Skeletal muscle tissue (tissue), 3 donors: ENCODE measurements at regions not wholly inside any gene's neighbourhood (a gene's known extent, or its start where the extent isn't known, plus 50 kb on each side); places are given as distances from the start of the nearest gene placed in this dataset.

ENCODE experiments used
- H3K27ac ChIP-seq: one replicate; pipeline ENCODE4 v1.7.0; 2013; ENCODE audit warnings: mild to moderate bottlenecking, low read depth, low read length, inconsistent platforms
- H3K27me3 ChIP-seq, 3 donors: one replicate each; pipeline ENCODE4 v1.7.0; 2013; ENCODE audit warnings: low read length in 3 of 3; ENCODE audit not compliant: control insufficient read depth in 3 of 3, insufficient read depth in 3 of 3
- H3K36me3 ChIP-seq, 3 donors: one replicate each; pipeline ENCODE4 v1.7.0; 2013; ENCODE audit warnings: low read length in 3 of 3; ENCODE audit not compliant: control insufficient read depth in 3 of 3, insufficient read depth in 3 of 3
- H3K4me1 ChIP-seq, 3 donors: one replicate each; pipeline ENCODE4 v1.7.0; 2013; ENCODE audit warnings: low read length in 3 of 3, mild to moderate bottlenecking in 3 of 3; ENCODE audit not compliant: control insufficient read depth in 3 of 3, insufficient read depth in 3 of 3
- H3K4me3 ChIP-seq, 3 donors: one replicate each; pipeline ENCODE4 v1.7.0; 2013; ENCODE audit warnings: low read length in 3 of 3
- H3K9ac ChIP-seq, 3 donors: one replicate each; pipeline ENCODE4 v1.7.0; 2013; ENCODE audit warnings: low read length in 3 of 3, mild to moderate bottlenecking in 3 of 3, moderate library complexity in 2 of 3, low read depth in 1 of 3
- H3K9me3 ChIP-seq, 3 donors: one replicate each; pipeline ENCODE4 v1.7.0; 2013; ENCODE audit warnings: low read length in 3 of 3; ENCODE audit not compliant: control insufficient read depth in 3 of 3
- donor health status: Osteomylitis.

DNA sequence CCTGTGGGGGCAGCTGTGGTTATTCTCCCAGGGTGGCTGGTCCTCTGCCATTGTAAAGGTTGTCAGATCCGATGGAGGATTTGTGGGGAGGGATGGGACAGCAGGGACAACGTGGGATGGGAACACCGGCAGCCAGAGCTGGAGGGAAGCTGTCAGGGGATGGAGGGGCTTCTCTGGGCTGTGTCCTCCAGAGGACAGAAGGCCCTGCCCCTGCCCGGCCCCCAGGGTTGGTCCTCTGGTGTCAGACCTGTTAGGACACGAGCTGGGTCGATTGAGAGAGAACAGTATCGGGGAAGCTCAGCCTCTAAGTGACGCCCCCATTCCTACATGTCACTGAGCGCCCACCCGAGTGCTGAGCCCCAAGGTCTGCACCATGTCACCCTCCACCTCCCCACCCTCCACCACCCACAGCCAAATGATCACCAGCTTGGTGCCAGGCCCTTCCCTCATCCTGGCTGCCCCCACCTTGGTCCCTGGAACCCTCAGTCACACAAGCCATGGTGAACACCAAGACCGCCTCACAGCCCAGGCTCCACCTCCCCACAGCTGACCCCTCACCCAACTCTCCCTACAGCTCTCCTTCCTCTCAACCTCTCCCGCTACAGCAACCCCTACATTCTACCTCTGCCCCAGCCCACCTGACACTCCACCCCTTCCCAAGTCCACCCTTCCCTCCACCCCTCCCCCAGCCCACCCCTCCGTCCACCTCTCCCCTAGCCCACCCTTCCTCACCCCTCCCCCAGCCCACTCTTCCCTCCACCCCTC is 244.4 kb downstream of the MATN1 start:
- Histone ChIP-seq H3K9ac (no peak overlapping the region), H3K36me3 (no peaks in the 10 kb centered on the region), H3K4me3 (no peak overlapping the region), H3K27me3 (peaks cover 0 to 3% (median 0%) of the 10 kb centered on the region in 3 donors), H3K9me3 (peaks cover 12 to 13% (median 12%) of the 10 kb centered on the region in 3 donors), H3K27ac (no peak overlapping the region), H3K4me1 (no peaks in the 10 kb centered on the region)

DNA sequence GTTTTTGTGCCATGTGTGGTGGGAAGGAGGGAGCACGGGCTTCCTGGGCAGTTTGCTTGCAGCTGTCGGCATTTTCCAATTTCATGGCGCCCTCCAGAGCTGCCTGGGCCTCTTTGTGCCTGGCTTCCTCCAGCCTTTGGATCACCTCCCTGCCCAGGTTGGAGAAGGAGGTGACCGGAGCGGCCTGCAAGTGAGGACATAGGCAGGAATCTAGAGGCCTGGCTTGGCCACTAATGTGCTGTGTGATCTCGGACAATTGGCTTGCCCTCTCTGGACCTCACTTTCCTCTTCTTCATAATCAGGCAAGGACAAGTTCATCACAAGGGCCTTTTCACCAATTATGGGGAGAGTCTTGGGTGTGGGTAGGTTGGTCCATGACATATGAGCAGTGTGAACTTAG is 245.1 kb downstream of the MATN1 start:
- Histone ChIP-seq H3K27ac (no peak overlapping the region), H3K9ac (no peak overlapping the region), H3K36me3 (no peaks in the 10 kb centered on the region), H3K4me1 (no peaks in the 10 kb centered on the region), H3K4me3 (no peak overlapping the region), H3K9me3 (peaks cover 12 to 13% (median 12%) of the 10 kb centered on the region in 3 donors), H3K27me3 (peaks cover 0 to 3% (median 0%) of the 10 kb centered on the region in 3 donors)

DNA sequence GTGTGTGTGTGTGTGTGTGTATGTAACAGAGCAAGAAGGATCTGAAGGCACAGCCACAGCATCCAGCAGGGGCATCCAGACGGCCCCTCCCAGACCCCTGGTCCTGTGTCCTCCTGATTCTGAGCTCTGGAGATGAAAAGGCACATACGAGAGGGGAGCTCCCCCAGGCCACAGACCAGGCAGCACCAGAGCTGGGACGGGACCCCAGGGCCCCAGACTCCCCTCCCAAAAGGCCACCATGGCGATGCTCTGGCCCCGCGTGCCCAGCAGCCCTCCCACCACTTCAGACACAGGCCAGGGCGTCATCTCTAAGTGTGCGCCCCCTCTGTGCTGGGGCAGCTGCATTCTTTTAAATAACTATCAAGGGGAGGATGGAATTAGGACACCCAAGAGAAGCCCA is 245.8 kb downstream of the MATN1 start:
- no peaks in the 10 kb centered on the region for H3K36me3 ChIP-seq
- H3K9ac ChIP-seq: no peak overlapping the region
- peaks cover 0 to 3% (median 1%) of the 10 kb centered on the region in 3 donors for H3K27me3 ChIP-seq
- peaks cover 8 to 12% (median 9%) of the 10 kb centered on the region in 3 donors for H3K9me3 ChIP-seq
- peaks cover 0 to 4% (median 3%) of the 10 kb centered on the region in 3 donors for H3K4me1 ChIP-seq
- no peak overlapping the region for H3K27ac ChIP-seq
- no peak overlapping the region for H3K4me3 ChIP-seq

DNA sequence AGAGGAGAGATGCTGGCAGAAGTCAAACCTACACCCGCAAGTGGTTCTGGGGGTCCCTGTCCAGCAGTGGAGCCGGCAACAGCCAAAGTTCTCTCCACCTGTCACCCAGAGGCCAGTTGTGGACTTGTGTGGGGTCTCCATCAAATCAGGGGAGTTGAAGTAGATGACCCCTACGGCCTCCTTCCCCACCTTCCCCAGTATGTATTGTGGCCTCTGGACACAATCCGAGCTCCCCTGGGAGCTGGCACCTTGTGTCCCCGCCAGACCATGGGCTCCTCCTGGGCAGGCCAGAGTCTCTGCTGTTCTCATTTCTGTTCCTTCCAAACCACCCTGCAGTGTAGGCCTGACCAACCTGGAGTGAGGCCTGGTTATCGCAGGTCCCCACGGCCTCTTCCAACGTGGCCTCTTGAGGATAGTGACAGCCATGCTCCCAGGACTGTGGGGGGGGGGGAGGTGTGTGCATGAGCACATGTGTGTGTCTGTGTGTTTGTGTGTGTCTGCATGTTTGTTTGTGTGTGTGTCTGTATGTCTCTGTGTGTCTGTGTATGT is 246.4 kb downstream of the MATN1 start:
- H3K4me3 ChIP-seq: no peak overlapping the region
- H3K4me1 ChIP-seq: peaks cover 0 to 5% (median 4%) of the 10 kb centered on the region in 3 donors
- peaks cover 0 to 3% (median 2%) of the 10 kb centered on the region in 3 donors for H3K27me3 ChIP-seq
- no peak overlapping the region for H3K27ac ChIP-seq
- H3K9me3 ChIP-seq: peaks cover 4 to 9% (median 7%) of the 10 kb centered on the region in 3 donors
- no peak overlapping the region for H3K9ac ChIP-seq
- H3K36me3 ChIP-seq: no peaks in the 10 kb centered on the region

DNA sequence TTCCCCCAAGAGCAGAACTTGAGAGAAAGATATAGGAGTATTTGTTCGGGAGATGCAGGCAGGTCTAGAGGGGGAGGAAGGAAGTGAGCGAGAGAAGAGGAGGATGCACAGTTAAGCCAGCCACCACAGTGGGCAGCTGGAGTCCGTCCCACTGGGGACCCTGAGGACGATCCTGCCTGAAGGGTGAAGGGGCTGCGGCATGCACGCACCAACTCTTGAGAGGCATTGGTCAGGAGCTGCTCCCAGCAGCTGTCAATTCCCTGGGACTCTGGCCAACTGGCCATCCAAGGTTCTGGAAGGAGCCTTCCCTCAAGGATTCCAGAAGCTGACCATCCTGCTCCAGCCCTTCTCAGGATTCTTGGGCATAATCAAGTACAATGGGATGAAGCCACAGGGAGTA is 246.9 kb downstream of the MATN1 start:
- H3K9me3 ChIP-seq: peaks cover 2 to 4% (median 4%) of the 10 kb centered on the region in 3 donors
- H3K4me3 ChIP-seq: no peak overlapping the region

DNA sequence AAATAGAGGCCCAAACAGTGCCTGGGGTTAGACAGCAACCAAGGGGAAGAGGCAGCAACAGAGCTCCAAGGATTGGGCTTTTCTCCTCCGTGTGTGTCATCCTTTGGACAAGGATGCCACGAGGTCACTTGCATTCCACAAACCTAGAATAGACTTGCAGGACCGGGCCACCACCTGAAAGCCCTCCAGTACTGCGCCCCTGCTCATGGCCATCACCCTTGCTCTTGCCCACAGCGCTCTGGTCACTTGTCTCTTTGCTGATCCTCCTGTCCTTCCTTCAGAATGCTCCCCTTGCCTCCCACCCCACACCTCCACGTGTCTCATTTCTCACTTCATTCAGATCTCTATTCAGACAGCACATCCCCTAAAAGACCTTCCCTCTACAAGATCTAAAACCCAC is 247.4 kb downstream of the MATN1 start:
- H3K27me3 ChIP-seq: peaks cover 0 to 3% (median 2%) of the 10 kb centered on the region in 3 donors
- peaks cover 0 to 1% (median under 1%) of the 10 kb centered on the region in 3 donors for H3K9me3 ChIP-seq
- H3K36me3 ChIP-seq: no peaks in the 10 kb centered on the region
- no peak overlapping the region for H3K9ac ChIP-seq
- H3K27ac ChIP-seq: no peak overlapping the region
- H3K4me1 ChIP-seq: peaks cover 0 to 5% (median 4%) of the 10 kb centered on the region in 3 donors
- H3K4me3 ChIP-seq: no peak overlapping the region

More for the DNA sequence above, 246.9 kb downstream of the MATN1 start:
- Histone ChIP-seq H3K9ac (no peak overlapping the region), H3K27me3 (peaks cover 0 to 3% (median 2%) of the 10 kb centered on the region in 3 donors), H3K4me1 (peaks cover 0 to 5% (median 4%) of the 10 kb centered on the region in 3 donors), H3K36me3 (no peaks in the 10 kb centered on the region), H3K27ac (no peak overlapping the region)

DNA sequence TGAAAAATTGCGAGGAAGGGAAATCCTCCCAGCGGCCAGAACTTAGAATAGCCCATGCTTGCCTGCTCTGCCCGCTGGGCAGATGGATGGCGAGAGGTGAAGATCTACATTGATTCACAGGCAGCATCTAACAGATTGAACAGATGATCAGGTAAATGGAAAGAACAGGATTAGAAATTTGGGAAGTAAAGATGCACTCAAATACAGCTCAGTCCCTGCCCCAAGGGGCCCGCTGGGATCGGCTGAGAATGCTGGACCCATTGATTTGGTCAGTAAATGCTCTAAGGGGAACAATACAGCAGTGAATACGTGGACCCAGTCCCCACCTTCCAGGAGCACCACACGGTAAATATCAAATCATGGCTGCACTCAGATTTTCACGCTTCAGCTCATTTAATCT is 248.2 kb downstream of the MATN1 start:
- Histone ChIP-seq H3K9me3 (no peaks in the 10 kb centered on the region), H3K36me3 (no peaks in the 10 kb centered on the region), H3K27ac (no peak overlapping the region), H3K4me3 (no peak overlapping the region), H3K4me1 (peaks cover 0 to 5% (median 4%) of the 10 kb centered on the region in 3 donors), H3K27me3 (peaks cover 0 to 3% (median 2%) of the 10 kb centered on the region in 3 donors), H3K9ac (no peak overlapping the region)

DNA sequence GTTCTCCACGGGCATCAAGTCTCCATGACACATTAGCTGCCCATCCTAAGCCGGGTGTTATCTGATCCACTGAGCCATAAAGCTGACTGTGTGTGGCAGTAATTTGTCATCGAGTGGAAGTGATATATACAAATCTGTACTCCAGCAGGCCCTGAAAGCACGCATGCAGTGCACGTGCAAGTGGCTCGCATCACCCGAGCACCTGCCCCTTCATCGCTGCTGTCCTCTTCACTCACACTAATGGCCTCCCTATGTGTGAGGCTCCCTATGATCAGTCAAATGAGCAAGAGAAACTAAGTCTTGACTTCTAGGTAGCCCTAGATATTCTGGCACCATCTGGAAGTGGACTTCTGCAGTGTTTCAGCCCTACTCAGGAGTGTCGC is 248.6 kb downstream of the MATN1 start:
- Histone ChIP-seq H3K9ac (no peak overlapping the region), H3K4me3 (no peak overlapping the region)

DNA sequence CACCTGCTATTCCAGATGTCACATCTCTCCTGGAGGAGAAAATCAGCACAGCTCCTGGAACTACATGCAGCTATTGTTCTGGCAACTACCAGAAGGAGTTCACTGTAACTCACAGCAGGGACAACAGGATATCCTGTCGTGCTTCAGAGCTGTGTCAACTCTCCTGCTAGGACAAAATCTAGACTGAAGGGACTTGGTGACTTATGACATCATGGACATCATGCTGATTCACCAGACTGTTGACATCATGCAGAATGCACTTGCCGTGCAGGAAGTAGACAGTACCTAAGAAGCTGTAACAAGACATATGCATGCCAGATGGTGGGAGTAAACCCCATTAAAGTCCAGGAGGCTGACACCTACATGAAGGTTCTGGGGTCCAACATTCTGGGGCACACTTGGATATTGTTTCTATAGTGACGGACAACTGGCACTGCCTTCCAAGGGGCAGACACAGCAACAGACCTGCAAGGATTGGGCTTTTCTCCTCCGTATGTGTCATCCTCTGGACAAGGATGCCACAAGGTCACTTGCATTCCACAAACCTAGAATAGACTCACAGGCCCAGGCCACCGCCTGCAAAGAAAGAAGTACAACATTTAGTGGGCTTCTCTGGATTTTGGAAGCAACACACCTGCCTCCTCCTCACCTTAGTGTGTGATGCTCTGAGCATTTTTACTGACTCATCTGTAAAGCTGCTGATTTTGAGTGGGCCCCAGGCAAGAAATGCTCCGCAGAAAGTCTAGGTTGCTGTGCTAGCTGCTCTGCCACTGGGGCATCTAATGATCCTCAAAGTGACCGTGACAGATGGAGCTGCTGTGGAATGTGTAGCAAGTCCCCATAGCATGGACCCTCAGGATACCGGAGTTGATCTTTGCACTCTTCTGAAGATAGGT is 249.2 kb downstream of the MATN1 start:
- Histone ChIP-seq H3K9ac (no peak overlapping the region), H3K36me3 (no peaks in the 10 kb centered on the region), H3K9me3 (no peaks in the 10 kb centered on the region), H3K27me3 (peaks cover 0 to 3% (median 2%) of the 10 kb centered on the region in 3 donors), H3K4me1 (peaks cover 0 to 5% (median 4%) of the 10 kb centered on the region in 3 donors), H3K27ac (no peak overlapping the region), H3K4me3 (no peak overlapping the region)

More for the DNA sequence above, 248.6 kb downstream of the MATN1 start:
- H3K9me3 ChIP-seq: no peaks in the 10 kb centered on the region
- peaks cover 0 to 5% (median 4%) of the 10 kb centered on the region in 3 donors for H3K4me1 ChIP-seq
- H3K36me3 ChIP-seq: no peaks in the 10 kb centered on the region
- H3K27ac ChIP-seq: no peak overlapping the region
- H3K27me3 ChIP-seq: peaks cover 0 to 3% (median 2%) of the 10 kb centered on the region in 3 donors
